ENCODE measurements at regions not wholly inside any gene's neighbourhood (a gene's known extent, or its start where the extent isn't known, plus 50 kb on each side); places are given as distances from the start of the nearest gene placed in this dataset.

DNA sequence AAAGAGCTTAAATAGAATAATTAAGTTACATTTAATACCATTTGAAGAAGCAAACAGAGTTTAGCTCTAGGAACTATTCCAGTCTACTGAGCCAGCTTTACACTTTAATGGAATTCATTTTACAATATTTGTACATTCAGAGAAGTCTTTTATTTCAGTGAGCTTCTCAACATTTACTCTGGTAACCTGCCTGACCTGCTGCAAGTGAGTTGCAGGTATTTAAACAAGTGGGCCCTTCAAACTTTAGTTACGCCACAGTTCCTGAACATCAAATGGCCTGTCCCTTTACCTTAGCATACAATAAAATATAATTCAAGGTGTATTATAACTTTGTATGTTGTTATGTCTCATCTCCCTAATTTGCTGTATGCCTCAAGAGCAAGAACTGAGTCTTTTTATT lies 121.6 kb upstream of the SEMA3C start:
- Histone ChIP-seq H3K27me3 (no peaks in the 10 kb centered on the region), H3K9me3 (replicated peaks in 1 of 11) (peaks cover 0 to 6% (median 0%) of the 10 kb centered on the region in 11 experiments; a peak in 1 of 22 replicates), H3K4me2 (no peak overlapping the region), H3K36me3 (no peaks in the 10 kb centered on the region), H3K9ac (no peak overlapping the region), H3K4me1 (no peaks in the 10 kb centered on the region), H3K27ac (no peak overlapping the region), H3K4me3 (no peak overlapping the region), H4K20me1 (no peaks in the 10 kb centered on the region)
- no peak for TF ChIP-seq Cebpa-rat (IDR thresholded peaks at IDR 0.05)

DNA sequence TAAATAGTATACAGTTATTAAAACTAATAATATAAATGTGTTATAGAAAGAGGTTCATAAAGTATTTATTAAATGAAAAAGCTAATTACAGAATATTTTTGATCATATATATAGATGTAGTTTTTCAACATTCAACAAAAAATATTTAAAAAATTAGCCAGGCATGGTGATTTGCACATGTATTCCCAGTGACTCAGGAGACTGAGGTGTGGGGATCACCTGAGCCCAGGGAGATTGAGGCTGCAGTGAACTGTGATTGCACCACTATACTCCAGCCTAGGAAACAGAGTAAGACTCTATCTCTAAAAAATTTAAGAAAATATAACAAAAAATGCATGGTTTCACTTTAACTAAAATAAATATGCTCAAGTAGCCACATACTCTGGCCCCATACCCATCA lies 118.0 kb upstream of the SEMA3C start:
- no peaks in the 10 kb centered on the region for H4K20me1 ChIP-seq
- no peak overlapping the region for H3K4me3 ChIP-seq
- H3K27ac ChIP-seq = no peak overlapping the region
- no peaks in the 10 kb centered on the region for H3K27me3 ChIP-seq
- no peak for TF ChIP-seq Cebpa-rat (IDR thresholded peaks at IDR 0.05)
- peaks cover 0 to 6% (median 0%) of the 10 kb centered on the region in 11 experiments; a peak in 1 of 22 replicates for H3K9me3 ChIP-seq (replicated peaks in 1 of 11)
- no peak overlapping the region for H3K4me2 ChIP-seq
- H3K4me1 ChIP-seq = no peaks in the 10 kb centered on the region
- no peak overlapping the region for H3K9ac ChIP-seq
- no peaks in the 10 kb centered on the region for H3K36me3 ChIP-seq

DNA sequence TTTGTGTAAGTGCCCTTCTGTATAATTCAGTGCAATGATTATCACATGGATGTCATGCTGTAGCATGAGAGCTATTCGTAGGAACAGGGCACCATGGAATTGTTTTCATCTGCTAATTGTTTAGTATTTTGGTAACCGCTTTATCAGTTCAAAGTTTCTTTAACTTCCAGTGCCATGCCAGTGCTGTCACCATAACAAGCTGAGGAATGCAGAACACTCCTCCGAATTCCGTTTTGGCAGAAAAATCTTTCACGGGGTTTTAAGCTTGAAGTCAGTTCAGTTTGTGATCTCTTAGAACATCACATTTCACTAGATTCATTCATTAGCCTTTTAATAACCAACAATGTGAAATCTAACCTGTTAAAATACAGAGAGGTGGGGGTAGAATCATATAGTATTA lies 117.2 kb upstream of the SEMA3C start:
- no peak overlapping the region for H3K27ac ChIP-seq
- no peaks in the 10 kb centered on the region for H3K36me3 ChIP-seq
- H3K9ac ChIP-seq = no peak overlapping the region
- no peak overlapping the region for H3K4me2 ChIP-seq
- no peaks in the 10 kb centered on the region for H3K4me1 ChIP-seq
- no peaks in the 10 kb centered on the region for H3K27me3 ChIP-seq
- no peak for TF ChIP-seq Cebpa-rat (IDR thresholded peaks at IDR 0.05)
- peaks cover 0 to 6% (median 0%) of the 10 kb centered on the region in 11 experiments; a peak in 1 of 22 replicates for H3K9me3 ChIP-seq (replicated peaks in 1 of 11)
- no peaks in the 10 kb centered on the region for H4K20me1 ChIP-seq
- H3K4me3 ChIP-seq = no peak overlapping the region

DNA sequence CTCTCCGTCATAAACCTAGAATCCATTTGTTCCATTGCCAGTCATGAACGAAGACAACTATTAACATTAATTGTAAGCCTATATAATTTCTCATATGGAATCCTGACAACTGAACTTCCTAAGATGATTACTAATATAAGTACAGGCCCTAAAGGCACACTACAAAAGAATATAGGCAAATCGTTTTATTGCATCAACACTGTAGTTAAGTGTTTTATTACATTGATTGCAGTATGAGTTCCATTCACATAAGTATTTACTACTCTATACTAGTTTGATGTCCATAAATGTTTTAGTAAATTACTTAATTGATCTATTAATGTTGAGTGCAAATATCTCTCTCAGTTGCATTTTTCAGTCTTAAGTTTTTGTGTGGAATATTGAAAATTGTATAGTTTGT lies 113.1 kb upstream of the SEMA3C start:
- Histone ChIP-seq H3K4me3 (no peak overlapping the region), H3K27me3 (no peaks in the 10 kb centered on the region), H3K4me1 (no peaks in the 10 kb centered on the region), H3K9ac (no peak overlapping the region), H4K20me1 (no peaks in the 10 kb centered on the region), H3K27ac (no peak overlapping the region), H3K9me3 (replicated peaks in 1 of 11) (no peaks in the 10 kb centered on the region; a peak in 1 of 22 replicates), H3K4me2 (no peak overlapping the region), H3K36me3 (no peaks in the 10 kb centered on the region)
- TF ChIP-seq Cebpa-rat (IDR thresholded peaks at IDR 0.05) = no peak

DNA sequence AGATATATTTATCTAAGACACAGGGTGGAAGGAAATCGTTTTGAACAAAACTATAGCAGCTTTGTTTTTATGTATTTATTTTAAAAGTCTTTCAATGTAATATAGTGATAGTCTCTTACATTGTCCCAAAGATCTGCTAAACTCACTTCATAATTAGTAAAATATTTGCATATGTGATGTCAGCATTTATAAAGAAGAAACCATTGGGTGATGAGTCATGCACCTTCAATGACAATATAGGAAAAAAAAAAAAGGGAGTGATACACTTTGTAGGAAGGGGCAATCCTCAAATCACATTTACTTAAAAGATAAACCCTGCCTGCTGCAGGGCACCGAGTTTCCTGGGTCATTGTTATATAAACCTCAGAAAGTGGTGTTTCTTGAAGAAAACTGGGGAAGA lies 112.4 kb upstream of the SEMA3C start:
- Histone ChIP-seq H3K27me3 (no peaks in the 10 kb centered on the region), H3K4me3 (no peak overlapping the region), H3K9ac (no peak overlapping the region), H3K27ac (no peak overlapping the region), H3K36me3 (no peaks in the 10 kb centered on the region), H3K4me2 (no peak overlapping the region), H3K4me1 (no peaks in the 10 kb centered on the region), H3K9me3 (replicated peaks in 1 of 11) (no peaks in the 10 kb centered on the region; a peak in 1 of 22 replicates), H4K20me1 (no peaks in the 10 kb centered on the region)
- TF ChIP-seq Cebpa-rat (IDR thresholded peaks at IDR 0.05) = no peak

DNA sequence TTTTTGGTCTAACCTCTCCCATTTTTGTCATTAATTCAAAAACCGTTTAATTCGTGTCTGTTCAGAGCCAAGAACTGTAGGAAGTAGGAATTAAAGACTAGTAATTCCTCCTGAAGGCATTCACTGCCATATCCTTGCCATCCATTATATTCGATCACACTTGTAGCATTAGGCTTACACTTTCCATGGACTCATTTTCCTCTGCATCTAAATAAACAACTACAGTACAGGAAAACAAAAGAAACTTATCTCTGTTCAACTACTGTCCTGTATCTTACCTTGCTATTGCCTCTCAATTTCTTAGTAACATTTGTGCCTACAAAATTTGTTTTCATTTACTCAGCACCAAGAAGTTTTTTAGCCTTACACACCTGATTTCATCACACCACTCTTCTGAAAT lies 111.6 kb upstream of the SEMA3C start:
- Histone ChIP-seq H3K9me3 (replicated peaks in 1 of 11) (no peaks in the 10 kb centered on the region; a peak in 1 of 22 replicates), H3K27ac (no peak overlapping the region), H3K27me3 (no peaks in the 10 kb centered on the region), H3K4me2 (no peak overlapping the region), H3K9ac (no peak overlapping the region), H3K4me1 (no peaks in the 10 kb centered on the region), H3K4me3 (no peak overlapping the region), H3K36me3 (no peaks in the 10 kb centered on the region), H4K20me1 (no peaks in the 10 kb centered on the region)
- TF ChIP-seq Cebpa-rat (IDR thresholded peaks at IDR 0.05) = no peak

DNA sequence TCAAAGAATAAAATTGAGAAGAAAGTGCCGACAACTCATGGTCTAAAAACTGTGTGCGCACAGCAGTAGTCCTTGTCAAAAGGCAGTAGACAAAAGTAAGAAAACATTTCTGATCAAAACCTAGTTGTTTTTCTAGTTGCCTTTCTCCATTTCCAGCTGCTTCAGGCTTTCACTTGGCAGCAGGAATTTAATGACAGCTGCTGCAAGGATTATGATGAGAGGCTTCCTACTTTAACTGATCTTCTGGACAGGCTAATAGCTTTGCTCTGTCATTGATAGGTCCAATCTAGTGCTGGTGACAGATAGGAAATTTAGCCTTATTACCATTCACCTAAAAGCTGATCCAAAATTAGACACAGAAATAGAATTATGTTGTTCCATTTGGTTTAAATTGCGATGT lies 110.7 kb upstream of the SEMA3C start:
- H3K36me3 ChIP-seq = no peaks in the 10 kb centered on the region
- H3K4me2 ChIP-seq = no peak overlapping the region
- no peaks in the 10 kb centered on the region for H4K20me1 ChIP-seq
- TF ChIP-seq Cebpa-rat (IDR thresholded peaks at IDR 0.05) = no peak
- no peak overlapping the region for H3K27ac ChIP-seq
- H3K4me1 ChIP-seq = no peaks in the 10 kb centered on the region
- H3K9me3 ChIP-seq (replicated peaks in 1 of 11) = no peaks in the 10 kb centered on the region; a peak in 1 of 22 replicates
- H3K27me3 ChIP-seq = no peaks in the 10 kb centered on the region
- no peak overlapping the region for H3K9ac ChIP-seq
- H3K4me3 ChIP-seq = no peak overlapping the region

DNA sequence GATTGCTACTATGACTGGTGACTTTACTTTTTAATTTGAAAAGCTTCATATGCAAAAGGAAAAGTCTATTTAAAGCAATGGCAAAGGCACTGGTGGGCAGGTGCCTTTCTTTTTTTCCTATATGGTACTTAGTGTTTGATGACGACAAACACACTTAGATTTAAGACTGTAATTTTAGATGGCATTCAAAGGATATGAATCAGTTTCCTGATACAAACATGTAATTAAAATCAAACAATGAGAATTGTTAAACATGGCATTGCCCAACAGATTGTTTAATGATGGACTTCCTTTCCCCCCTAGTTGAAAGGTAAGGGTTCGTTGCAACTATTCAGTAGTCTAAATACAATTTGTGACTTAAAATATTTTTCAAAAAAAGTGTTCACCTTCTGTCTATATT lies 106.5 kb upstream of the SEMA3C start:
- Histone ChIP-seq H3K27me3 (no peaks in the 10 kb centered on the region), H3K4me2 (no peak overlapping the region), H3K9ac (no peak overlapping the region), H3K4me3 (no peak overlapping the region), H3K4me1 (no peaks in the 10 kb centered on the region), H3K36me3 (no peaks in the 10 kb centered on the region), H3K27ac (no peak overlapping the region), H3K9me3 (replicated peaks in 1 of 11) (no peaks in the 10 kb centered on the region), H4K20me1 (no peaks in the 10 kb centered on the region)
- TF ChIP-seq Cebpa-rat (IDR thresholded peaks at IDR 0.05) = no peak

DNA sequence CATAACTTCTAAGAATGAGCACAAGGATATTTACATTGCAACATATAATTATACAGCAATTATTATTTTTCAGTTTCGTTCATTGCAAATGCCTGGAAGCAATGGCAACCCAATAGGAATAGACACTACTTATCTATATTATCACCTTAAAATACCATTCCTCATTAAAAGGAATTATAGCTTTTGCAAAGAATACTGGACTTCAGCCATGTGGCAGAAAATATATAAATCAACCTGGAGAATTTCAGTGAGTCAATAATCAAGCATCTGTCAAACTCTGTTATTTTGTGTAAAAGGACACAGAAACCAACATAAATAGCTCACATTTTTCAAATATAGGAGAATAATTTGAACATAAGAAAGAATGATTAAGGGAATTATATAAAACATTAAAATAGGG lies 96.1 kb upstream of the SEMA3C start:
- no peak overlapping the region for H3K4me3 ChIP-seq
- H3K9me3 ChIP-seq (replicated peaks in 1 of 11) = no peaks in the 10 kb centered on the region
- no peak overlapping the region for H3K27ac ChIP-seq
- no peak for TF ChIP-seq Cebpa-rat (IDR thresholded peaks at IDR 0.05)
- H3K4me1 ChIP-seq = no peaks in the 10 kb centered on the region
- no peak overlapping the region for H3K9ac ChIP-seq
- H3K4me2 ChIP-seq = no peak overlapping the region
- H3K36me3 ChIP-seq = no peaks in the 10 kb centered on the region
- no peaks in the 10 kb centered on the region for H4K20me1 ChIP-seq
- H3K27me3 ChIP-seq = no peaks in the 10 kb centered on the region

DNA sequence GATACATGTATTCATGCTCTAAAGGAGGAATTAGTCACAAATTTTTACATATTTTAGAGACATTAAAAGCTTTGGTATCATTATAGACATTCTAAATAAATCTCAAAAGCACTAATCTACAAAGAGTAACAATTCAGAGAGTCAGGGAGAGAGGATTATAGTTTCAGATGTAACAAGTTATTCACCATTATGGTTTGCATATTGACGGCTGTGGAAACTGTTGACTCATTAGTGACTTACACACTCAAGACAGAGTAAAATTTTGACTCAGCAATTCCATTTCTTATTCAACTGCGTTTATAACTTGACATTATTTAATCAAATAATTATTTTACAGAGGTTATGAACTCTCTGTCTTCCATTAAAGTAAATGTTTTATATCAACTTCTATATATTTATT lies 95.4 kb upstream of the SEMA3C start:
- Histone ChIP-seq H4K20me1 (no peaks in the 10 kb centered on the region), H3K4me1 (no peaks in the 10 kb centered on the region), H3K9me3 (replicated peaks in 1 of 11) (no peaks in the 10 kb centered on the region), H3K4me3 (no peak overlapping the region), H3K27ac (no peak overlapping the region), H3K4me2 (no peak overlapping the region), H3K36me3 (no peaks in the 10 kb centered on the region), H3K27me3 (no peaks in the 10 kb centered on the region), H3K9ac (no peak overlapping the region)
- TF ChIP-seq Cebpa-rat (IDR thresholded peaks at IDR 0.05) = no peak
